ENCODE measurements at regions not wholly inside any gene's neighbourhood (a gene's known extent, or its start where the extent isn't known, plus 50 kb on each side); places are given as distances from the start of the nearest gene placed in this dataset.

GRCh38 chr1:242872521-242872920, 348.0 kb upstream of the PLD5 start:
- no peak for TF ChIP-seq POLR2AphosphoS5 (IDR thresholded peaks at IDR 0.05; ENCODE audit: low read depth, low read length)
- TF ChIP-seq, protein P1, sequence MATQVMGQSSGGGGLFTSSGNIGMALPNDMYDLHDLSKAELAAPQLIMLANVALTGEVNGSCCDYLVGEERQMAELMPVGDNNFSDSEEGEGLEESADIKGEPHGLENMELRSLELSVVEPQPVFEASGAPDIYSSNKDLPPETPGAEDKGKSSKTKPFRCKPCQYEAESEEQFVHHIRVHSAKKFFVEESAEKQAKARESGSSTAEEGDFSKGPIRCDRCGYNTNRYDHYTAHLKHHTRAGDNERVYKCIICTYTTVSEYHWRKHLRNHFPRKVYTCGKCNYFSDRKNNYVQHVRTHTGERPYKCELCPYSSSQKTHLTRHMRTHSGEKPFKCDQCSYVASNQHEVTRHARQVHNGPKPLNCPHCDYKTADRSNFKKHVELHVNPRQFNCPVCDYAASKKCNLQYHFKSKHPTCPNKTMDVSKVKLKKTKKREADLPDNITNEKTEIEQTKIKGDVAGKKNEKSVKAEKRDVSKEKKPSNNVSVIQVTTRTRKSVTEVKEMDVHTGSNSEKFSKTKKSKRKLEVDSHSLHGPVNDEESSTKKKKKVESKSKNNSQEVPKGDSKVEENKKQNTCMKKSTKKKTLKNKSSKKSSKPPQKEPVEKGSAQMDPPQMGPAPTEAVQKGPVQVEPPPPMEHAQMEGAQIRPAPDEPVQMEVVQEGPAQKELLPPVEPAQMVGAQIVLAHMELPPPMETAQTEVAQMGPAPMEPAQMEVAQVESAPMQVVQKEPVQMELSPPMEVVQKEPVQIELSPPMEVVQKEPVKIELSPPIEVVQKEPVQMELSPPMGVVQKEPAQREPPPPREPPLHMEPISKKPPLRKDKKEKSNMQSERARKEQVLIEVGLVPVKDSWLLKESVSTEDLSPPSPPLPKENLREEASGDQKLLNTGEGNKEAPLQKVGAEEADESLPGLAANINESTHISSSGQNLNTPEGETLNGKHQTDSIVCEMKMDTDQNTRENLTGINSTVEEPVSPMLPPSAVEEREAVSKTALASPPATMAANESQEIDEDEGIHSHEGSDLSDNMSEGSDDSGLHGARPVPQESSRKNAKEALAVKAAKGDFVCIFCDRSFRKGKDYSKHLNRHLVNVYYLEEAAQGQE (IDR thresholded peaks at IDR 0.05; ENCODE audit: insufficient read depth in 1 of 2, low read depth in 2 of 2, low read length in 2 of 2) = no peak
- no peak for TF ChIP-seq TAF1 (IDR thresholded peaks at IDR 0.05; ENCODE audit: borderline replicate concordance, insufficient read depth, low read length)
- TF ChIP-seq FOXP2 (optimal IDR thresholded peaks at IDR 0.05; ENCODE audit: borderline replicate concordance, extremely low read depth, extremely low read length, insufficient read depth) = no peak
